Activated B cell treated with CpG ODN at 0.5 μM for 24 hours (primary cell): ENCODE measurements at regions not wholly inside any gene's neighbourhood (a gene's known extent, or its start where the extent isn't known, plus 50 kb on each side); places are given as distances from the start of the nearest gene placed in this dataset.
"Not testable (repeated sequence)": the region's sequence is repeated elsewhere in the genome, so short reads cannot be mapped to it uniquely, and the experiment has no call there.

Experiments used
- ATAC-seq: fragments of 200-7000 bp; cut with Tn5 transposase; one replicate; pipeline ENCODE4 v1.10.0; 2021; ENCODE audit warnings: low read depth, mild to moderate bottlenecking, moderate library complexity
- CTCF ChIA-PET: fragments of 350-600 bp; sonication (Branson Sonifier 250); formaldehyde crosslinking; loops from one replicate; lab custom pipeline; 2021; ENCODE audit warnings: antibody characterized with exemption; lab: Charles Lee
- POLR2A ChIA-PET: fragments of 350-600 bp; sonication (Branson Sonifier 250); formaldehyde crosslinking; loops from one replicate; lab custom pipeline; 2021; ENCODE audit warnings: antibody characterized with exemption; lab: Charles Lee
- DNase-seq: peaks from one replicate; pipeline ENCODE4 v3.0.0; 2022
- H3K27ac Mint-ChIP-seq: one replicate; pipeline ENCODE4 v1.8.0; 2020; ENCODE audit warnings: mixed read lengths
- H3K27me3 Mint-ChIP-seq: one replicate; pipeline ENCODE4 v1.8.0; 2021; ENCODE audit warnings: mixed read lengths
- H3K36me3 Mint-ChIP-seq: one replicate; pipeline ENCODE4 v1.8.0; 2021; ENCODE audit warnings: low read depth, mixed read lengths
- H3K4me1 Mint-ChIP-seq: one replicate; pipeline ENCODE4 v1.8.0; 2021; ENCODE audit warnings: mixed read lengths
- H3K4me3 Mint-ChIP-seq: one replicate; pipeline ENCODE4 v1.8.0; 2020; ENCODE audit warnings: mild to moderate bottlenecking, mixed read lengths
- H3K9me3 Mint-ChIP-seq: one replicate; pipeline ENCODE4 v1.8.0; 2020; ENCODE audit warnings: mixed read lengths
- CTCF ChIP-seq: fragments of 200-600 bp; IDR thresholded peaks from one replicate; pipeline ENCODE4 v1.8.0; 2022; ENCODE audit warnings: antibody characterized with exemption, mild to moderate bottlenecking
- intact Hi-C: fragments of 100-400 bp; cut with micrococcal nuclease; formaldehyde crosslinking; loops from one replicate; pipeline ENCODE4 v1.15.1; 2024

GRCh38 chr13:56501750-56502149 is 639.0 kb upstream of the PRR20A start:
- Mint-ChIP-seq H3K4me3 (no peak overlapping the region), H3K27ac (no peak overlapping the region), H3K4me1 (no peaks in the 10 kb centered on the region), H3K9me3 (peaks cover 9% of the 10 kb centered on the region), H3K36me3 (no peaks in the 10 kb centered on the region), H3K27me3 (no peaks in the 10 kb centered on the region)
- no peak for DNase-seq
- CTCF ChIA-PET = no interaction called here
- no peak for ATAC-seq
- no peak for TF ChIP-seq CTCF
- intact Hi-C loops = no loop called here
- POLR2A ChIA-PET = no interaction called here

- ATAC-seq (no peak), DNase-seq (no peak)
- intact Hi-C loops = no loop called here
- no peak overlapping the region for H3K27ac Mint-ChIP-seq
- CTCF ChIA-PET = no interaction called here
- POLR2A ChIA-PET = no interaction called here
- peaks cover 12% of the 10 kb centered on the region for H3K9me3 Mint-ChIP-seq
- no peak overlapping the region for H3K4me3 Mint-ChIP-seq
- H3K36me3 Mint-ChIP-seq = no peaks in the 10 kb centered on the region
- H3K27me3 Mint-ChIP-seq = no peaks in the 10 kb centered on the region
- TF ChIP-seq CTCF = no peak
- H3K4me1 Mint-ChIP-seq = no peaks in the 10 kb centered on the region
Observed at GRCh38 chr13:56510836-56511235, 629.9 kb upstream of the PRR20A start.

GRCh38 chr13:56512336-56512735 is 628.4 kb upstream of the PRR20A start:
- ATAC-seq, CTCF ChIA-PET, DNase-seq, H3K4me3 Mint-ChIP-seq, H3K36me3 Mint-ChIP-seq, H3K27me3 Mint-ChIP-seq, intact Hi-C loops, H3K4me1 Mint-ChIP-seq, POLR2A ChIA-PET, H3K27ac Mint-ChIP-seq, H3K9me3 Mint-ChIP-seq: not testable (repeated sequence)

GRCh38 chr13:56515441-56515840 is 625.3 kb upstream of the PRR20A start:
- Mint-ChIP-seq H3K36me3 (no peaks in the 10 kb centered on the region), H3K27me3 (no peaks in the 10 kb centered on the region), H3K27ac (no peak overlapping the region), H3K4me3 (no peak overlapping the region), H3K4me1 (no peaks in the 10 kb centered on the region), H3K9me3 (peaks cover 5% of the 10 kb centered on the region)
- intact Hi-C loops = no loop called here
- ChIA-PET POLR2A (no interaction called here), CTCF (no interaction called here)
- DNase-seq = no peak
- TF ChIP-seq CTCF = no peak
- no peak for ATAC-seq

- intact Hi-C loops = no loop called here
- no peak for ATAC-seq
- POLR2A ChIA-PET = no interaction called here
Observed at GRCh38 chr13:56528040-56528790, 612.5 kb upstream of the PRR20A start.

More at GRCh38 chr13:56528040-56528790, 612.5 kb upstream of the PRR20A start:
- no peak overlapping the region for H3K27ac Mint-ChIP-seq
- no peak for DNase-seq
- no peak for TF ChIP-seq CTCF
- H3K4me1 Mint-ChIP-seq = no peaks in the 10 kb centered on the region
- H3K4me3 Mint-ChIP-seq = no peak overlapping the region
- H3K36me3 Mint-ChIP-seq = no peaks in the 10 kb centered on the region
- no peaks in the 10 kb centered on the region for H3K27me3 Mint-ChIP-seq
- CTCF ChIA-PET = no interaction called here
- H3K9me3 Mint-ChIP-seq = peaks cover 5% of the 10 kb centered on the region
